Natural killer cell (primary cell): ENCODE measurements at regions not wholly inside any gene's neighbourhood (a gene's known extent, or its start where the extent isn't known, plus 50 kb on each side); places are given as distances from the start of the nearest gene placed in this dataset.
"Not testable (repeated sequence)": the region's sequence is repeated elsewhere in the genome, so short reads cannot be mapped to it uniquely, and the experiment has no call there.

Source experiments
- ATAC-seq, 3 donors: fragments of 150-1000 bp in 2 of 3; fragments of 200-7000 bp in 1 of 3; cut with Tn5 transposase; 1 replicate in 1 of 3; 2 replicates in 2 of 3; pipeline ENCODE4 v1.10.0; 2021; ENCODE audit warnings: mild to moderate bottlenecking in 2 of 3, moderate library complexity in 2 of 3
- DNase-seq, 2 donors: peaks; one replicate each; pipeline versions ENCODE4 v3.0.0 to v3.0.0-alpha.2; 2013 to 2021; ENCODE audit warnings: mixed read lengths in 1 of 2
- H3K27ac ChIP-seq: one replicate; pipeline ENCODE4 v1.5.1; 2013; ENCODE audit warnings: mild to moderate bottlenecking, low read length
- H3K27me3 ChIP-seq: one replicate; pipeline ENCODE4 v1.6.1; 2013; ENCODE audit warnings: low read length; ENCODE audit not compliant: control insufficient read depth, insufficient read depth
- H3K36me3 ChIP-seq: one replicate; pipeline ENCODE4 v1.6.1; 2013; ENCODE audit warnings: low read length; ENCODE audit not compliant: control insufficient read depth, insufficient read depth
- H3K4me1 ChIP-seq: one replicate; pipeline ENCODE4 v1.6.1; 2013; ENCODE audit warnings: low read length; ENCODE audit not compliant: control insufficient read depth, insufficient read depth
- H3K4me3 ChIP-seq: one replicate; pipeline ENCODE4 v1.5.1; 2013; ENCODE audit warnings: low read length
- H3K9me3 ChIP-seq: one replicate; pipeline ENCODE4 v1.6.1; 2013; ENCODE audit warnings: low read length; ENCODE audit not compliant: control insufficient read depth, insufficient read depth
- H3K27ac Mint-ChIP-seq, 2 donors: one replicate each; pipeline ENCODE4 v1.8.0; 2022; ENCODE audit warnings: mild to moderate bottlenecking in 2 of 2, mixed read lengths in 2 of 2, moderate library complexity in 1 of 2
- H3K27me3 Mint-ChIP-seq, 2 donors: one replicate each; pipeline ENCODE4 v1.8.0; 2022; ENCODE audit warnings: low read depth in 2 of 2, mixed read lengths in 2 of 2
- H3K36me3 Mint-ChIP-seq: one replicate; pipeline ENCODE4 v1.8.0; 2022; ENCODE audit warnings: mixed read lengths
- H3K4me1 Mint-ChIP-seq, 2 donors: one replicate each; pipeline ENCODE4 v1.8.0; 2022; ENCODE audit warnings: mixed read lengths in 2 of 2
- H3K4me3 Mint-ChIP-seq: one replicate; pipeline ENCODE4 v1.8.0; 2022; ENCODE audit warnings: mild to moderate bottlenecking, moderate library complexity, mixed read lengths
- H3K9me3 Mint-ChIP-seq, 2 donors: one replicate each; pipeline ENCODE4 v1.8.0; 2022; ENCODE audit warnings: mixed read lengths in 2 of 2
- WGBS: methylation state at CpG from one replicate; pipeline ENCODE4 v1.1.7; 2013; ENCODE audit warnings: missing lambda C conversion rate; ENCODE audit not compliant: insufficient coverage; 5-methylcytosine and 5-hydroxymethylcytosine counted together
- intact Hi-C: fragments of 100-400 bp; cut with micrococcal nuclease; formaldehyde crosslinking; loops from one replicate; pipeline ENCODE4 v1.14.2; 2022
- TF ChIP-seq, protein P1 (sequence below): fragments of 200-600 bp; IDR thresholded peaks from one replicate; pipeline ENCODE4 v1.8.0; 2022; ENCODE audit warnings: antibody characterized with exemption

- Mint-ChIP-seq H3K4me3 (no peak overlapping the region), H3K9me3 (peaks cover 12 to 14% of the 10 kb centered on the region in 2 donors), H3K4me1 (no peaks in the 10 kb centered on the region), H3K27me3 (no peaks in the 10 kb centered on the region), H3K36me3 (no peaks in the 10 kb centered on the region), H3K27ac (no peak overlapping the region)
- H3K9me3 ChIP-seq, result no peaks in the 10 kb centered on the region
- no peak overlapping the region for H3K4me3 ChIP-seq
- no peak for ATAC-seq
- no peak for DNase-seq
- no peaks in the 10 kb centered on the region for H3K27me3 ChIP-seq
- no CpG with 5 or more reads among the region's 1 CpG for WGBS
- H3K36me3 ChIP-seq, result no peaks in the 10 kb centered on the region
- TF ChIP-seq, protein P1, sequence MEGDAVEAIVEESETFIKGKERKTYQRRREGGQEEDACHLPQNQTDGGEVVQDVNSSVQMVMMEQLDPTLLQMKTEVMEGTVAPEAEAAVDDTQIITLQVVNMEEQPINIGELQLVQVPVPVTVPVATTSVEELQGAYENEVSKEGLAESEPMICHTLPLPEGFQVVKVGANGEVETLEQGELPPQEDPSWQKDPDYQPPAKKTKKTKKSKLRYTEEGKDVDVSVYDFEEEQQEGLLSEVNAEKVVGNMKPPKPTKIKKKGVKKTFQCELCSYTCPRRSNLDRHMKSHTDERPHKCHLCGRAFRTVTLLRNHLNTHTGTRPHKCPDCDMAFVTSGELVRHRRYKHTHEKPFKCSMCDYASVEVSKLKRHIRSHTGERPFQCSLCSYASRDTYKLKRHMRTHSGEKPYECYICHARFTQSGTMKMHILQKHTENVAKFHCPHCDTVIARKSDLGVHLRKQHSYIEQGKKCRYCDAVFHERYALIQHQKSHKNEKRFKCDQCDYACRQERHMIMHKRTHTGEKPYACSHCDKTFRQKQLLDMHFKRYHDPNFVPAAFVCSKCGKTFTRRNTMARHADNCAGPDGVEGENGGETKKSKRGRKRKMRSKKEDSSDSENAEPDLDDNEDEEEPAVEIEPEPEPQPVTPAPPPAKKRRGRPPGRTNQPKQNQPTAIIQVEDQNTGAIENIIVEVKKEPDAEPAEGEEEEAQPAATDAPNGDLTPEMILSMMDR, result no peak
- no peak overlapping the region for H3K27ac ChIP-seq
- intact Hi-C loops, result no loop called here
- no peaks in the 10 kb centered on the region for H3K4me1 ChIP-seq
Observed at GRCh38 chr2:208671284-208671683, 264.7 kb downstream of the PTH2R start.

DNA sequence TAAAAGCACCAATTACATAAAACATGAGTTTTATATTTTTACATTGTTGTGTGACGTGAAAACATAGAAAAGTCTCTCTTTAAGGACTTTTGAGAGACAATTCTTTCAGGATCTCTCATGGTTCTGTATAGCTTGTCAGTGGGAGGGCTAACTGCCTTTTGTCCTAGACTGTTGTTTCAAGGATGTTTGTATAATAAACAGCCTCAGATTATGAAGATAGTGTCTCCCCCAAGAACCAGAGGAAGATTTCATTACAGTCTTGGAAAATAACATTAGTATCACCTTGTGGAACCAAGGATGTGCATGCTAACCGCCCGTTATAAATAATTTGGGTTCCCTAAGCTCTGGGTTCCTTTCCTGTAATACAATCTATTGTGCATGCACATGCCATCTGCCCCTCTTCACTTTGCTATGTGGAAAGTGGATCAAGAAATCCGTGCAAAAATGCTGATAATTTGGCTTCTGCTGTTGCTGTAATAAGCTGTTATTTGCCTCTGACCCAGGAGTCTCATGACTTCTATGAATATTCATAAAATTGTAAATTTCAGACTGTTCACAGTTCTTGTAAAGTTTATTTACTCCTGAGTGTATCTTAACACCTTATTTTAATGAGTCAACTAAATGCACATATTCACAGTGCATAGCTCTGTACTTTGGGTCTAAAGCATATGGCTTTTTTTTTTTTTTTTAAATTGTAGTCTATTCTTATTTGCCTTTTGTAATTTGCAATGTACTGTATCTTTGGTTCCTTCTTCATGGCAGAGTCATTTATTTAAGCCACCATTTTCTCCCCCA is 265.5 kb downstream of the PTH2R start:
- intact Hi-C loops, result no loop called here
- Mint-ChIP-seq H3K4me1 (no peaks in the 10 kb centered on the region), H3K36me3 (no peaks in the 10 kb centered on the region), H3K9me3 (peaks cover 12 to 14% of the 10 kb centered on the region in 2 donors), H3K27ac (no peak overlapping the region), H3K4me3 (no peak overlapping the region), H3K27me3 (no peaks in the 10 kb centered on the region)
- DNase-seq, result no peak
- Histone ChIP-seq H3K4me3 (no peak overlapping the region), H3K27me3 (no peaks in the 10 kb centered on the region), H3K4me1 (no peaks in the 10 kb centered on the region), H3K9me3 (no peaks in the 10 kb centered on the region), H3K36me3 (no peaks in the 10 kb centered on the region), H3K27ac (no peak overlapping the region)
- ATAC-seq, result no peak
- TF ChIP-seq, protein P1, result no peak
- 73% methylated on average over 4 of the region's 4 CpGs for WGBS

GRCh38 chr2:208673631-208674030 is 267.0 kb downstream of the PTH2R start:
- WGBS, result 93% methylated on average over 3 of the region's 3 CpGs
- intact Hi-C loops, result no loop called here
- no peak overlapping the region for H3K4me3 Mint-ChIP-seq
- no peaks in the 10 kb centered on the region for H3K9me3 ChIP-seq
- no peak for ATAC-seq
- no peak overlapping the region for H3K4me3 ChIP-seq
- H3K4me1 ChIP-seq, result no peaks in the 10 kb centered on the region
- no peak for DNase-seq
- H3K27me3 ChIP-seq, result no peaks in the 10 kb centered on the region
- no peaks in the 10 kb centered on the region for H3K27me3 Mint-ChIP-seq
- no peaks in the 10 kb centered on the region for H3K36me3 Mint-ChIP-seq
- peaks cover 11 to 23% of the 10 kb centered on the region in 2 donors for H3K9me3 Mint-ChIP-seq
- TF ChIP-seq, protein P1, result no peak
- no peak overlapping the region for H3K27ac Mint-ChIP-seq
- no peak overlapping the region for H3K27ac ChIP-seq
- H3K4me1 Mint-ChIP-seq, result no peaks in the 10 kb centered on the region
- no peaks in the 10 kb centered on the region for H3K36me3 ChIP-seq

DNA sequence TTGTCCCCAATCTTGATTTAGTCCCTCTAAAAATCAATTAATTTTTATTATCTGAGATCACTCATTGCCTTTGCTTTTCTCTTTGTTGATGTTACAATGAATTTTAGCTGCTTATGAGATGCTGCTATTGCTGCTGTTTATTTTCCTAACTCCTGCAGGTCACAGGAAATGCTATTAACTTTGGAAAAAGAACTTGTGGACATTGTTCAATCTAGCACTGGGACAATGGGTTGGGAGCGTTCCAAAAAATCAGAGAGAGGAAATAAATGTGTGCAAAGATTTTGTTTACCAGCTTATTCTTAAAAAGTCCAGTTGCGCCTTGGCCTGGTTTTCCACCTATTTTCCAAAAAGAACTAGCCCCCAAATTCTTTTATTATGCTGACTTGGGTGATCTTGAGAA is 268.3 kb downstream of the PTH2R start:
- Mint-ChIP-seq H3K27me3 (no peaks in the 10 kb centered on the region), H3K4me3 (no peak overlapping the region), H3K9me3 (peaks cover 10 to 27% of the 10 kb centered on the region in 2 donors), H3K4me1 (no peaks in the 10 kb centered on the region), H3K27ac (no peak overlapping the region), H3K36me3 (no peaks in the 10 kb centered on the region)
- Histone ChIP-seq H3K36me3 (no peaks in the 10 kb centered on the region), H3K4me3 (no peak overlapping the region), H3K27me3 (no peaks in the 10 kb centered on the region), H3K9me3 (no peaks in the 10 kb centered on the region), H3K27ac (no peak overlapping the region), H3K4me1 (no peaks in the 10 kb centered on the region)
- DNase-seq, result no peak
- 61% methylated on average over 1 of the region's 2 CpGs for WGBS
- intact Hi-C loops, result no loop called here
- no peak for ATAC-seq
- TF ChIP-seq, protein P1, result no peak

- H3K27ac Mint-ChIP-seq, H3K27me3 Mint-ChIP-seq, H3K4me3 ChIP-seq, H3K9me3 ChIP-seq, H3K4me3 Mint-ChIP-seq, H3K4me1 ChIP-seq, H3K4me1 Mint-ChIP-seq, DNase-seq, H3K27me3 ChIP-seq, H3K36me3 Mint-ChIP-seq, intact Hi-C loops, H3K36me3 ChIP-seq, ATAC-seq, H3K27ac ChIP-seq: not testable (repeated sequence)
- WGBS, result 96% methylated on average over 13 of the region's 13 CpGs
- H3K9me3 Mint-ChIP-seq, result peaks cover 10 to 20% of the 10 kb centered on the region in 2 donors
Observed at GRCh38 chr2:208685929-208686328, 279.3 kb downstream of the PTH2R start.
